HEK293 (cell line): ENCODE measurements at regions not wholly inside any gene's neighbourhood (a gene's known extent, or its start where the extent isn't known, plus 50 kb on each side); places are given as distances from the start of the nearest gene placed in this dataset.

Experiments used
- CTCF ChIA-PET: fragments of 350-600 bp; formaldehyde crosslinking; extraction: SDS; loops from one replicate; lab custom pipeline; 2021; ENCODE audit warnings: antibody characterized with exemption; lab: Yijun Ruan, JAX
- POLR2A ChIA-PET: fragments of 300-600 bp; formaldehyde crosslinking; extraction: SDS; loops from one replicate; lab custom pipeline; 2020; ENCODE audit warnings: antibody characterized with exemption, inconsistent platforms; lab: Yijun Ruan, JAX
- H3K27ac ChIP-seq: fragments of 200-500 bp; sonication (Bioruptor generic); 2 replicates; pipeline ENCODE4 v1.5.1; 2014; ENCODE audit warnings: low read depth, low read length, control low read depth, inconsistent platforms; ENCODE audit errors: extremely low read depth
- H3K36me3 ChIP-seq, 2 experiments: fragments of 200-500 bp in 1 of 2; sonication (Bioruptor generic) in 1 of 2; 1 replicate in 1 of 2; 2 replicates in 1 of 2; pipeline ENCODE4 v1.5.1; 2014 to 2017; ENCODE audit warnings: inconsistent platforms in 2 of 2, low read length in 2 of 2; ENCODE audit not compliant: control insufficient read depth in 2 of 2, insufficient read depth in 1 of 2
- H3K4me1 ChIP-seq: fragments of 200-500 bp; sonication (Bioruptor generic); 2 replicates; pipeline ENCODE4 v1.5.1; 2014; ENCODE audit warnings: mild to moderate bottlenecking, low read length, inconsistent platforms; ENCODE audit not compliant: control insufficient read depth, insufficient read depth
- H3K4me3 ChIP-seq: 2 replicates; pipeline ENCODE4 v1.5.1; 2011; ENCODE audit warnings: low read depth, mild to moderate bottlenecking, control low read depth, low read length, moderate library complexity
- H3K9me3 ChIP-seq: fragments of 200-500 bp; sonication (Bioruptor generic); 2 replicates; pipeline ENCODE4 v1.5.1; 2014; ENCODE audit warnings: low read depth, low read length, inconsistent platforms; ENCODE audit not compliant: control insufficient read depth, insufficient read depth
- BCL11B ChIP-seq: fragments of 450-650 bp; formaldehyde crosslinking; IDR thresholded peaks from 2 replicates; pipeline ENCODE4 v1.5.1; 2016; ENCODE audit warnings: low read depth, missing biosample characterization, missing genetic modification characterization
- KLF1 ChIP-seq: fragments of 450-650 bp; formaldehyde crosslinking; IDR thresholded peaks from 2 replicates; pipeline ENCODE4 v1.5.1; 2016; ENCODE audit warnings: missing biosample characterization, missing genetic modification characterization
- KLF7 ChIP-seq: fragments of 450-650 bp; formaldehyde crosslinking; IDR thresholded peaks from 2 replicates; pipeline ENCODE4 v1.5.1; 2016; ENCODE audit warnings: missing biosample characterization, missing genetic modification characterization, borderline replicate concordance
- KLF8 ChIP-seq: fragments of 450-650 bp; formaldehyde crosslinking; IDR thresholded peaks from 2 replicates; pipeline ENCODE4 v1.5.1; 2016; ENCODE audit warnings: missing biosample characterization, missing genetic modification characterization
- REPIN1 ChIP-seq: fragments of 450-650 bp; formaldehyde crosslinking; IDR thresholded peaks from 2 replicates; pipeline ENCODE4 v1.5.1; 2017; ENCODE audit warnings: missing biosample characterization, missing genetic modification characterization, low read depth
- SP3 ChIP-seq: fragments of 450-650 bp; formaldehyde crosslinking; IDR thresholded peaks from 2 replicates; pipeline ENCODE4 v1.5.1; 2016; ENCODE audit warnings: missing biosample characterization, missing genetic modification characterization
- YY1 ChIP-seq: fragments of 450-650 bp; formaldehyde crosslinking; IDR thresholded peaks from 2 replicates; pipeline ENCODE4 v1.5.1; 2018; ENCODE audit warnings: missing biosample characterization, missing genetic modification characterization
- YY2 ChIP-seq: fragments of 450-650 bp; formaldehyde crosslinking; IDR thresholded peaks from 2 replicates; pipeline ENCODE4 v1.5.1; 2016; ENCODE audit warnings: missing biosample characterization, missing genetic modification characterization
- ZBTB26 ChIP-seq: fragments of 450-650 bp; formaldehyde crosslinking; optimal IDR thresholded peaks from 2 replicates; pipeline ENCODE3; 2016; ENCODE audit warnings: missing biosample characterization, mild to moderate bottlenecking, missing genetic modification characterization
- ZBTB48 ChIP-seq: fragments of 450-650 bp; formaldehyde crosslinking; IDR thresholded peaks from 2 replicates; pipeline ENCODE4 v1.5.1; 2016; ENCODE audit warnings: missing biosample characterization, missing genetic modification characterization
- ZFP41 ChIP-seq: fragments of 450-650 bp; formaldehyde crosslinking; IDR thresholded peaks from 2 replicates; pipeline ENCODE4 v1.5.1; 2016; ENCODE audit warnings: missing biosample characterization, missing genetic modification characterization, borderline replicate concordance
- ZNF146 ChIP-seq: fragments of 450-650 bp; formaldehyde crosslinking; IDR thresholded peaks from 2 replicates; pipeline ENCODE4 v1.5.1; 2016; ENCODE audit warnings: missing biosample characterization, missing genetic modification characterization
- ZNF148 ChIP-seq: fragments of 450-650 bp; formaldehyde crosslinking; IDR thresholded peaks from 2 replicates; pipeline ENCODE4 v1.5.0; 2017; ENCODE audit warnings: missing biosample characterization, missing genetic modification characterization, borderline replicate concordance
- ZNF16 ChIP-seq: fragments of 450-650 bp; formaldehyde crosslinking; IDR thresholded peaks from 2 replicates; pipeline ENCODE4 v1.5.1; 2016; ENCODE audit warnings: low read depth, missing biosample characterization, missing genetic modification characterization
- ZNF175 ChIP-seq: fragments of 450-650 bp; formaldehyde crosslinking; IDR thresholded peaks from 2 replicates; pipeline ENCODE4 v1.5.1; 2016; ENCODE audit warnings: missing biosample characterization, missing genetic modification characterization
- ZNF2 ChIP-seq: fragments of 450-650 bp; formaldehyde crosslinking; IDR thresholded peaks from 2 replicates; pipeline ENCODE4 v1.5.1; 2016; ENCODE audit warnings: missing biosample characterization, missing genetic modification characterization
- ZNF280D ChIP-seq: fragments of 450-650 bp; formaldehyde crosslinking; IDR thresholded peaks from 2 replicates; pipeline ENCODE4 v1.5.1; 2016; ENCODE audit warnings: missing biosample characterization, missing genetic modification characterization
- ZNF350 ChIP-seq: fragments of 450-650 bp; formaldehyde crosslinking; IDR thresholded peaks from 2 replicates; pipeline ENCODE4 v1.5.0; 2017; ENCODE audit warnings: missing biosample characterization, mild to moderate bottlenecking, missing genetic modification characterization
- ZNF354C ChIP-seq: fragments of 450-650 bp; formaldehyde crosslinking; IDR thresholded peaks from 2 replicates; pipeline ENCODE4 v1.5.1; 2016; ENCODE audit warnings: missing biosample characterization, missing genetic modification characterization, low read depth, borderline replicate concordance
- ZNF398 ChIP-seq: fragments of 450-650 bp; formaldehyde crosslinking; IDR thresholded peaks from 2 replicates; pipeline ENCODE4 v1.5.1; 2017; ENCODE audit warnings: missing biosample characterization, missing genetic modification characterization
- ZNF426 ChIP-seq: fragments of 450-650 bp; formaldehyde crosslinking; IDR thresholded peaks from 2 replicates; pipeline ENCODE4 v1.5.1; 2017; ENCODE audit warnings: missing biosample characterization, missing genetic modification characterization, mild to moderate bottlenecking, inconsistent platforms, moderate library complexity
- ZNF513 ChIP-seq: fragments of 450-650 bp; IDR thresholded peaks from 2 replicates; pipeline ENCODE4 v1.5.1; 2018; ENCODE audit warnings: missing biosample characterization, missing genetic modification characterization
- ZNF777 ChIP-seq: fragments of 450-650 bp; formaldehyde crosslinking; IDR thresholded peaks from 2 replicates; pipeline ENCODE4 v1.5.1; 2017; ENCODE audit warnings: missing biosample characterization, missing genetic modification characterization, borderline replicate concordance
- ZNF830 ChIP-seq: fragments of 450-650 bp; IDR thresholded peaks from 2 replicates; pipeline ENCODE4 v1.5.0; 2018; ENCODE audit warnings: missing biosample characterization, missing genetic modification characterization, low read depth, mild to moderate bottlenecking, moderate library complexity
- ZNF837 ChIP-seq: fragments of 450-650 bp; formaldehyde crosslinking; IDR thresholded peaks from 2 replicates; pipeline ENCODE4 v1.5.1; 2016; ENCODE audit warnings: missing biosample characterization, missing genetic modification characterization
- ZNF843 ChIP-seq: fragments of 450-650 bp; formaldehyde crosslinking; IDR thresholded peaks from 2 replicates; pipeline ENCODE4 v1.5.1; 2016; ENCODE audit warnings: missing biosample characterization, missing genetic modification characterization
- ZSCAN23 ChIP-seq: fragments of 450-650 bp; formaldehyde crosslinking; IDR thresholded peaks from 2 replicates; pipeline ENCODE4 v1.5.1; 2016; ENCODE audit warnings: missing biosample characterization, missing genetic modification characterization

- POLR2A ChIA-PET: no interaction called here
- Histone ChIP-seq H3K27ac (no peak overlapping the region), H3K9me3 (no peaks in the 10 kb centered on the region), H3K36me3 (no peaks in the 10 kb centered on the region), H3K4me1 (no peaks in the 10 kb centered on the region), H3K4me3 (no peak overlapping the region)
- CTCF ChIA-PET: interaction anchor here (0.7 to 1.7 kb wide), 5 partner anchors 8 to 535 kb away, joined by 3 to 9 read pairs (median 3); no protein-coding TSS in a partner anchor
- TF ChIP-seq YY2 (tag by site-specific recombination): no peak
- no peak for TF ChIP-seq ZNF146
- no peak for TF ChIP-seq ZNF843 (tag by site-specific recombination)
- TF ChIP-seq ZSCAN23: no peak
- no peak for TF ChIP-seq KLF1
- TF ChIP-seq ZNF426 (tag by site-specific recombination): no peak
- no peak for TF ChIP-seq ZNF175 (tag by site-specific recombination)
- no peak for TF ChIP-seq ZNF280D (tag by site-specific recombination)
- no peak for TF ChIP-seq ZNF513 (tag by site-specific recombination)
- no peak for TF ChIP-seq ZNF830 (tag by site-specific recombination)
- TF ChIP-seq ZFP41 (tag by site-specific recombination): no peak
- no peak for TF ChIP-seq KLF7 (tag by site-specific recombination)
- no peak for TF ChIP-seq ZNF837 (tag by site-specific recombination)
- no peak for TF ChIP-seq REPIN1 (tag by site-specific recombination)
- TF ChIP-seq ZNF350 (tag by site-specific recombination): no peak
- no peak for TF ChIP-seq ZBTB26 (tag by site-specific recombination)
- no peak for TF ChIP-seq ZBTB48
- no peak for TF ChIP-seq KLF8
- no peak for TF ChIP-seq BCL11B (tag by site-specific recombination)
- no peak for TF ChIP-seq ZNF2 (tag by site-specific recombination)
Observed at GRCh38 chr5:147068998-147069397, 165.8 kb upstream of the STK32A start.

GRCh38 chr5:147072622-147073021 is 162.2 kb upstream of the STK32A start:
- no peaks in the 10 kb centered on the region for H3K36me3 ChIP-seq
- POLR2A ChIA-PET: no interaction called here
- H3K9me3 ChIP-seq: no peaks in the 10 kb centered on the region
- CTCF ChIA-PET: no interaction called here
- no peaks in the 10 kb centered on the region for H3K4me1 ChIP-seq
- H3K4me3 ChIP-seq: no peak overlapping the region
- H3K27ac ChIP-seq: no peak overlapping the region
- TF ChIP-seq ZNF354C (no peak), ZNF148 (tag by site-specific recombination) (no peak), ZNF777 (tag by site-specific recombination) (no peak), YY1 (tag by site-specific recombination) (no peak), ZNF16 (no peak), SP3 (tag by site-specific recombination) (no peak), ZNF398 (tag by site-specific recombination) (no peak)
